ENCODE measurements at regions not wholly inside any gene's neighbourhood (a gene's known extent, or its start where the extent isn't known, plus 50 kb on each side); places are given as distances from the start of the nearest gene placed in this dataset.

DNA sequence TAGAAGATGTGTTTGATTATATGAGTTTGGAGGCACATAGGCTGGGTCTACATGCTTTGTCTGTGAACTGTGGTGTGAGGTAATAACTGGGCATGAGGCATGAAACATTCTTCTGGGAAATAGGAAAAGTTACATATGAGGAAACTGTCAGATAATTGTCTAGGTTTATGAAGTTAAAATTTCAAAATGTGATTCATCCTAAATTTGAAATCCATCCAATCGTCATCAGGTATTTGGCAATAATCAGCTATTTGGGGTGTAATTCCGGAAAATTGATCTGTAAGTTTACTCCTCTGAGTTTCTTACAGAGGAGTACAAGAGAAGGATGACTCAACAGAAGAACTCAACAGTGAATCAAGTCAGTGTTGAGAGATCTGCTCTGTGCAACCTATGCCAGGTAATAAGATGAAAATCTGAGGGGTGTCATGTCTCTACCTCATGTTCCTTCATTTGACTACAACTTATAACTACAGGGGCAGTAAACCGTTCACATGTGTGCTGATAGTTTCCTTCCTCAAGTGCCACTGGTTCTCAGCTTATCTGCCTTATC lies 1171.6 kb upstream of the CDH18 start:
- Histone ChIP-seq H3K9me3 (no peaks in the 10 kb centered on the region), H3K27ac (no peak overlapping the region), H3K4me3 (no peak overlapping the region), H3K4me1 (no peaks in the 10 kb centered on the region), H3K27me3 (no peaks in the 10 kb centered on the region), H3K36me3 (ENCODE audit: low read depth, missing control alignments) (no peaks in the 10 kb centered on the region)
- TF ChIP-seq POLR2A (IDR thresholded peaks at IDR 0.05) = no peak
- TF ChIP-seq, protein P1, sequence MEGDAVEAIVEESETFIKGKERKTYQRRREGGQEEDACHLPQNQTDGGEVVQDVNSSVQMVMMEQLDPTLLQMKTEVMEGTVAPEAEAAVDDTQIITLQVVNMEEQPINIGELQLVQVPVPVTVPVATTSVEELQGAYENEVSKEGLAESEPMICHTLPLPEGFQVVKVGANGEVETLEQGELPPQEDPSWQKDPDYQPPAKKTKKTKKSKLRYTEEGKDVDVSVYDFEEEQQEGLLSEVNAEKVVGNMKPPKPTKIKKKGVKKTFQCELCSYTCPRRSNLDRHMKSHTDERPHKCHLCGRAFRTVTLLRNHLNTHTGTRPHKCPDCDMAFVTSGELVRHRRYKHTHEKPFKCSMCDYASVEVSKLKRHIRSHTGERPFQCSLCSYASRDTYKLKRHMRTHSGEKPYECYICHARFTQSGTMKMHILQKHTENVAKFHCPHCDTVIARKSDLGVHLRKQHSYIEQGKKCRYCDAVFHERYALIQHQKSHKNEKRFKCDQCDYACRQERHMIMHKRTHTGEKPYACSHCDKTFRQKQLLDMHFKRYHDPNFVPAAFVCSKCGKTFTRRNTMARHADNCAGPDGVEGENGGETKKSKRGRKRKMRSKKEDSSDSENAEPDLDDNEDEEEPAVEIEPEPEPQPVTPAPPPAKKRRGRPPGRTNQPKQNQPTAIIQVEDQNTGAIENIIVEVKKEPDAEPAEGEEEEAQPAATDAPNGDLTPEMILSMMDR (IDR thresholded peaks at IDR 0.05) = no peak
- WGBS, 2 donors = 92 to 93% methylated on average over 3 of the region's 3 CpGs
- DNase-seq = no peak
- intact Hi-C loops (cut with DNase I; ENCODE audit: low total_unique reads) = no loop called here

DNA sequence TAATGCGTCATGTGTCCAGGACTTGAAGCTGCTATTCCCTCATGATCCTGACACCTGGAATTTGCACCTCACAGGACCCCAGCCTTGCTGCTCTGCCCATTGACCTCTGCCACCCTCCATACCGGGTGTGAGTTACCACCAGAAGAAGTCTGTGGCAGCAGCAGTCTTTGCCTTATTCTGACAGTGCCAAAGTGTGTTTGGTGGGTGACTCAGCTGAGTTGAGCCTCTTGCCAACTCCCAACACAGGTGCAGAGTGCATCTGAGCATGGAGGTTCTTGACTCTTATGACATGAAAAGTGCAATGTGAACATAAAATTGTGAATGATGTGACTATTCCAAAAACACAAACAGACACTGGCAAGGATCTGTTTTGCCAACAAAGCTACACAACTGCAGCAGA lies 1166.5 kb upstream of the CDH18 start:
- no peak for TF ChIP-seq POLR2A (IDR thresholded peaks at IDR 0.05)
- TF ChIP-seq, protein P1 (IDR thresholded peaks at IDR 0.05) = no peak
- Histone ChIP-seq H3K4me3 (no peak overlapping the region), H3K27me3 (no peaks in the 10 kb centered on the region), H3K36me3 (ENCODE audit: low read depth, missing control alignments) (no peaks in the 10 kb centered on the region), H3K27ac (no peak overlapping the region), H3K4me1 (no peaks in the 10 kb centered on the region), H3K9me3 (no peaks in the 10 kb centered on the region)
- no peak for DNase-seq
- intact Hi-C loops (cut with DNase I; ENCODE audit: low total_unique reads) = no loop called here
- WGBS, 2 donors = 83 to 94% methylated on average over 2 of the region's 2 CpGs

DNA sequence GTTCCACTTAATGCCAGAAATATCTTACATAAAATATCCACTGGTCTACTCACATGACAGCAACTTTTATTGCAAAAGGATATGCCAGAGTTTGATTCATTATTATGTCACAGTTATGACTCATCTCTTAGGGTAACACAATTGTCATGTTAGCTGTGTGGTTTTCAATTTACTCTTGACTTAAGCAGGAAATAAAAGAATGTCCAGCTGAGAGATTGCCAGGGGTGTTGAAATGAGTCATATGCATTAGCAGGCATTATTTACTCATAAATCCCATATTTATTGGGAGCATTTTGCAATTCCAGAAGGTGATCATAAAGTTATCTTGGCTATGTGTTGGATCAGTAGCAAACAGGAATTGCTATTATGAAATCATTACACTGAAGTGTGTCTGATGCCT lies 1164.6 kb upstream of the CDH18 start:
- no peak for TF ChIP-seq POLR2A (IDR thresholded peaks at IDR 0.05)
- TF ChIP-seq, protein P1 (IDR thresholded peaks at IDR 0.05) = no peak
- intact Hi-C loops (cut with DNase I; ENCODE audit: low total_unique reads) = no loop called here
- no peaks in the 10 kb centered on the region for H3K9me3 ChIP-seq
- H3K27me3 ChIP-seq = no peaks in the 10 kb centered on the region
- H3K4me3 ChIP-seq = no peak overlapping the region
- no peak for DNase-seq
- no peaks in the 10 kb centered on the region for H3K4me1 ChIP-seq
- H3K27ac ChIP-seq = no peak overlapping the region
- no peaks in the 10 kb centered on the region for H3K36me3 ChIP-seq (ENCODE audit: low read depth, missing control alignments)

DNA sequence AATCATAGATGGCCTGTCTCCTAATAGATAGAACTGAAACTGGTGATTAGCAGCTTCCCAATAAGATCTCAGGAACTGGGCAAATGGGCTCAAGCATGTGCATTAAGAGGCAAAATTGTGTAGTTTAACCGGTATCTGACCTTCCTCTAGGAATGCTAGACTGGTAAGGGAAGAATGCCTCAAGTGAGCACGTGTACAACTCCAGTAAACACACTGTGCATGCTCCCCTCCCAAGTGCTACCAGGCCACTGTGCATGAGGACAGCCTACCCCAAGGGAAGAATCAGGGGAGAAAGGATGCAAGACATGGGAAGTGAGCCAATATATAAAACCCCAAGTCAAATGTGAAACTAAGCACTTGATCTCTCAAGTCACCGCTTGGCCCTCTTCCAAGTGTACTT lies 1157.4 kb upstream of the CDH18 start:
- H3K4me3 ChIP-seq = no peak overlapping the region
- H3K9me3 ChIP-seq = no peaks in the 10 kb centered on the region
- H3K27me3 ChIP-seq = no peaks in the 10 kb centered on the region
- no peaks in the 10 kb centered on the region for H3K36me3 ChIP-seq (ENCODE audit: low read depth, missing control alignments)
- WGBS, 2 donors = 85 to 87% methylated on average over 3 of the region's 3 CpGs
- H3K27ac ChIP-seq = no peak overlapping the region
- intact Hi-C loops (cut with DNase I; ENCODE audit: low total_unique reads) = no loop called here
- DNase-seq = no peak
- TF ChIP-seq, protein P1 (IDR thresholded peaks at IDR 0.05) = no peak
- no peak for TF ChIP-seq POLR2A (IDR thresholded peaks at IDR 0.05)
- no peaks in the 10 kb centered on the region for H3K4me1 ChIP-seq

DNA sequence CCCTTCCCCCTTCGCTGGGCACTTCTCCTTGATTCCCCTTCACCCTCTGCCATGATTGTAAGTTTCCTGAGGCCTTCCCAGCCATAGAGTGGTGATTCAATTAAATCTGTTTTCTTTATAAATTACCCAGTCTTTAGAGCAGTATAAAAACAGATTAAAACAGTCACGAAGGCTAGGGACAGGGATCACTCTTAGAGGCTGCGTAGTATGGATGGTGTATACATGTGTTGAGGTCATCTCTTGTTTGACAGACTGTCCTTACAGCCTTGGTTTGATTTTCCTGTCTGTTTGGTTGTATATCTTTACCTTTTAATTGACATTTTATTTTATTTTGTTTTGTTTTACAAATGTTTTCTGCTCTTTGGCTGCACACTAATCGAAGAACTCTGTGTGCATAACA lies 1155.7 kb upstream of the CDH18 start:
- Histone ChIP-seq H3K27ac (no peak overlapping the region), H3K36me3 (ENCODE audit: low read depth, missing control alignments) (no peaks in the 10 kb centered on the region), H3K9me3 (no peaks in the 10 kb centered on the region), H3K4me1 (no peaks in the 10 kb centered on the region), H3K27me3 (no peaks in the 10 kb centered on the region), H3K4me3 (no peak overlapping the region)
- TF ChIP-seq, protein P1 (IDR thresholded peaks at IDR 0.05) = no peak
- no peak for TF ChIP-seq POLR2A (IDR thresholded peaks at IDR 0.05)
- 90 to 91% methylated on average over 4 of the region's 4 CpGs for WGBS, 2 donors
- intact Hi-C loops (cut with DNase I; ENCODE audit: low total_unique reads) = no loop called here
- DNase-seq = no peak

Measured in testis (tissue), 2 donors.